Mesenteric fat pad (tissue), 1 donor: ENCODE measurements at regions not wholly inside any gene's neighbourhood (a gene's known extent, or its start where the extent isn't known, plus 50 kb on each side); places are given as distances from the start of the nearest gene placed in this dataset.

Experiments
- DNase-seq: peaks from one replicate; pipeline ENCODE4 v3.0.0-alpha.2; 2020; ENCODE audit warnings: low spot score
- donor health status: DM: yes; HTN: yes; CAD: no.

GRCh38 chr4:126563389-126563788, 1069.4 kb upstream of the INTU start:
- no peak for DNase-seq

- no peak for DNase-seq
Observed at GRCh38 chr4:126564283-126564854, 1068.4 kb upstream of the INTU start.

GRCh38 chr4:126568652-126569570, 1063.8 kb upstream of the INTU start:
- DNase-seq, result no peak

GRCh38 chr4:126572264-126572663, 1060.5 kb upstream of the INTU start:
- no peak for DNase-seq

GRCh38 chr4:126582737-126583136, 1050.0 kb upstream of the INTU start:
- DNase-seq, result no peak

- DNase-seq, result no peak
Observed at GRCh38 chr4:126583509-126583908, 1049.2 kb upstream of the INTU start.

- no peak for DNase-seq
Observed at GRCh38 chr4:126591583-126591982, 1041.2 kb upstream of the INTU start.

GRCh38 chr4:126592088-126592487, 1040.7 kb upstream of the INTU start:
- DNase-seq, result no peak

GRCh38 chr4:126593626-126594025, 1039.1 kb upstream of the INTU start:
- DNase-seq, result no peak

GRCh38 chr4:126595643-126596042, 1037.1 kb upstream of the INTU start:
- no peak for DNase-seq

GRCh38 chr4:126599746-126600145, 1033.0 kb upstream of the INTU start:
- no peak for DNase-seq

GRCh38 chr4:126603210-126603609, 1029.5 kb upstream of the INTU start:
- no peak for DNase-seq

GRCh38 chr4:126603825-126604224, 1028.9 kb upstream of the INTU start:
- no peak for DNase-seq

GRCh38 chr4:126604268-126604867, 1028.4 kb upstream of the INTU start:
- DNase-seq, result no peak

GRCh38 chr4:126610933-126611332, 1021.8 kb upstream of the INTU start:
- no peak for DNase-seq

- no peak for DNase-seq
Observed at GRCh38 chr4:126611900-126612299, 1020.9 kb upstream of the INTU start.

- no peak for DNase-seq
Observed at GRCh38 chr4:126614356-126614855, 1018.4 kb upstream of the INTU start.

- DNase-seq, result no peak
Observed at GRCh38 chr4:126616795-126617194, 1016.0 kb upstream of the INTU start.

GRCh38 chr4:126627255-126627654, 1005.5 kb upstream of the INTU start:
- no peak for DNase-seq

GRCh38 chr4:126628933-126629332, 1003.8 kb upstream of the INTU start:
- DNase-seq, result no peak

GRCh38 chr4:126630230-126630629, 1002.5 kb upstream of the INTU start:
- no peak for DNase-seq

GRCh38 chr4:126633306-126633705, 999.5 kb upstream of the INTU start:
- DNase-seq, result no peak
